Jurkat, Clone E6-1 (cell line): ENCODE measurements at regions not wholly inside any gene's neighbourhood (a gene's known extent, or its start where the extent isn't known, plus 50 kb on each side); places are given as distances from the start of the nearest gene placed in this dataset.
"Not testable (repeated sequence)": the region's sequence is repeated elsewhere in the genome, so short reads cannot be mapped to it uniquely, and the experiment has no call there.

Experiments used
- DNase-seq: peaks from one replicate; pipeline ENCODE4 v3.0.0-alpha.2; 2011; ENCODE audit warnings: low read depth, low spot score
- H3K4me3 ChIP-seq: 2 replicates; pipeline ENCODE4 v1.5.1; 2011; ENCODE audit warnings: mild to moderate bottlenecking, low read length, control low read depth, moderate library complexity

GRCh38 chr7:113368256-113368655 is 249.9 kb upstream of the SMIM30 start:
- no peak overlapping the region for H3K4me3 ChIP-seq
- DNase-seq = no peak

GRCh38 chr7:113367041-113367586 is 248.8 kb upstream of the SMIM30 start:
- H3K4me3 ChIP-seq = no peak overlapping the region
- no peak for DNase-seq

GRCh38 chr7:113366122-113366521 is 247.8 kb upstream of the SMIM30 start:
- DNase-seq = no peak
- H3K4me3 ChIP-seq = no peak overlapping the region

GRCh38 chr7:113349339-113349738 is 231.0 kb upstream of the SMIM30 start:
- no peak for DNase-seq
- no peak overlapping the region for H3K4me3 ChIP-seq

GRCh38 chr7:113339661-113340060 is 221.3 kb upstream of the SMIM30 start:
- no peak overlapping the region for H3K4me3 ChIP-seq

GRCh38 chr7:113338071-113338696 is 219.8 kb upstream of the SMIM30 start:
- DNase-seq = no peak
- no peak overlapping the region for H3K4me3 ChIP-seq

More at GRCh38 chr7:113339661-113340060, 221.3 kb upstream of the SMIM30 start:
- no peak for DNase-seq

GRCh38 chr7:113336838-113337237 is 218.5 kb upstream of the SMIM30 start:
- DNase-seq, H3K4me3 ChIP-seq: not testable (repeated sequence)

- DNase-seq = no peak
- H3K4me3 ChIP-seq = no peak overlapping the region
Measured at GRCh38 chr7:113331155-113331898, 213.0 kb upstream of the SMIM30 start.

GRCh38 chr7:113321201-113321600 is 202.8 kb upstream of the SMIM30 start:
- DNase-seq = no peak

GRCh38 chr7:113320419-113320818 is 202.1 kb upstream of the SMIM30 start:
- H3K4me3 ChIP-seq = no peak overlapping the region
- DNase-seq = no peak

More at GRCh38 chr7:113321201-113321600, 202.8 kb upstream of the SMIM30 start:
- no peak overlapping the region for H3K4me3 ChIP-seq

- H3K4me3 ChIP-seq = no peak overlapping the region
- no peak for DNase-seq
Measured at GRCh38 chr7:113314594-113314993, 196.2 kb upstream of the SMIM30 start.

GRCh38 chr7:113308399-113308798 is 190.0 kb upstream of the SMIM30 start:
- no peak overlapping the region for H3K4me3 ChIP-seq
- DNase-seq = no peak

- no peak overlapping the region for H3K4me3 ChIP-seq
- no peak for DNase-seq
Measured at GRCh38 chr7:113307147-113307546, 188.8 kb upstream of the SMIM30 start.

- H3K4me3 ChIP-seq = no peak overlapping the region
- no peak for DNase-seq
Measured at GRCh38 chr7:113306302-113306701, 187.9 kb upstream of the SMIM30 start.

GRCh38 chr7:113304104-113304503 is 185.8 kb upstream of the SMIM30 start:
- H3K4me3 ChIP-seq = no peak overlapping the region
- no peak for DNase-seq

GRCh38 chr7:113303388-113303787 is 185.0 kb upstream of the SMIM30 start:
- H3K4me3 ChIP-seq, DNase-seq: not testable (repeated sequence)

GRCh38 chr7:113301983-113302382 is 183.6 kb upstream of the SMIM30 start:
- no peak overlapping the region for H3K4me3 ChIP-seq
- DNase-seq = no peak

- DNase-seq = no peak
- no peak overlapping the region for H3K4me3 ChIP-seq
Measured at GRCh38 chr7:113301141-113301540, 182.8 kb upstream of the SMIM30 start.

GRCh38 chr7:113299748-113300147 is 181.4 kb upstream of the SMIM30 start:
- no peak for DNase-seq
- H3K4me3 ChIP-seq = no peak overlapping the region

GRCh38 chr7:113298501-113298900 is 180.1 kb upstream of the SMIM30 start:
- H3K4me3 ChIP-seq = no peak overlapping the region
- no peak for DNase-seq
